DND-41 (cell line): ENCODE measurements at regions not wholly inside any gene's neighbourhood (a gene's known extent, or its start where the extent isn't known, plus 50 kb on each side); places are given as distances from the start of the nearest gene placed in this dataset.

Experiments used
- EZH2 ChIP-seq: IDR thresholded peaks from 3 replicates; pipeline ENCODE4 v1.6.1; 2012; ENCODE audit warnings: borderline replicate concordance, low read depth, mild to moderate bottlenecking, moderate library complexity, low read length, inconsistent platforms; ENCODE audit not compliant: severe bottlenecking
- TF ChIP-seq, protein P1 (sequence below): IDR thresholded peaks from 2 replicates; pipeline ENCODE4 v1.5.1; 2012; ENCODE audit warnings: borderline replicate concordance, low read length, moderate library complexity, mild to moderate bottlenecking; ENCODE audit not compliant: poor library complexity, severe bottlenecking; ENCODE audit errors: extremely low read depth

DNA sequence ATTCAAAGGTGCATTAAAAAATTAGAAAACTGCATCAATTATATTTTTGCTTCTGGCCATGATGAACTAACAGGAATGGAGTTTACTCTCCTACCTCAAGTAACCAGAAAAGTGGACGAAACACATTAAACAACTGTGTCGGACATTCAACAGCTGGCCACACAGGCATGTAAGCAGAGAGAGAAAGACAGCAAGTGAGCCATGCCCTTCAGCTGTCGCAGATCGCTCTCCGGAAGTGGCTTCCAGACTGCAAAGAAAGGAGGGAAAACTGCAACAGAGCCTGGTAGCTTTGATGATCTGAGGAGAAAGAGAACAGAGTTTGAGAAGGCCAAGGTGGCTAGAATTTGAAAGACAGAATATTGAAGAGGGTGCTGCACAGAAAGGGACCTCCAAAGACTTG, 557.2 kb downstream of the MATN1 start:
- TF ChIP-seq EZH2 = no peak
- TF ChIP-seq, protein P1, sequence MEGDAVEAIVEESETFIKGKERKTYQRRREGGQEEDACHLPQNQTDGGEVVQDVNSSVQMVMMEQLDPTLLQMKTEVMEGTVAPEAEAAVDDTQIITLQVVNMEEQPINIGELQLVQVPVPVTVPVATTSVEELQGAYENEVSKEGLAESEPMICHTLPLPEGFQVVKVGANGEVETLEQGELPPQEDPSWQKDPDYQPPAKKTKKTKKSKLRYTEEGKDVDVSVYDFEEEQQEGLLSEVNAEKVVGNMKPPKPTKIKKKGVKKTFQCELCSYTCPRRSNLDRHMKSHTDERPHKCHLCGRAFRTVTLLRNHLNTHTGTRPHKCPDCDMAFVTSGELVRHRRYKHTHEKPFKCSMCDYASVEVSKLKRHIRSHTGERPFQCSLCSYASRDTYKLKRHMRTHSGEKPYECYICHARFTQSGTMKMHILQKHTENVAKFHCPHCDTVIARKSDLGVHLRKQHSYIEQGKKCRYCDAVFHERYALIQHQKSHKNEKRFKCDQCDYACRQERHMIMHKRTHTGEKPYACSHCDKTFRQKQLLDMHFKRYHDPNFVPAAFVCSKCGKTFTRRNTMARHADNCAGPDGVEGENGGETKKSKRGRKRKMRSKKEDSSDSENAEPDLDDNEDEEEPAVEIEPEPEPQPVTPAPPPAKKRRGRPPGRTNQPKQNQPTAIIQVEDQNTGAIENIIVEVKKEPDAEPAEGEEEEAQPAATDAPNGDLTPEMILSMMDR = no peak
